SK-N-SH (cell line): ENCODE measurements at regions not wholly inside any gene's neighbourhood (a gene's known extent, or its start where the extent isn't known, plus 50 kb on each side); places are given as distances from the start of the nearest gene placed in this dataset.

Source experiments
- CTCF ChIA-PET: fragments of 300-600, 350-600 bp; formaldehyde crosslinking; extraction: SDS; loops from one replicate; lab custom pipeline; 2021; lab: Yijun Ruan, JAX
- POLR2A ChIA-PET: fragments of 350-600 bp; sonication (Branson Sonifier 250); formaldehyde crosslinking; extraction: SDS; loops from one replicate; lab custom pipeline; 2020; ENCODE audit warnings: antibody characterized with exemption, inconsistent platforms; lab: Yijun Ruan, JAX
- DNase-seq: peaks from one replicate; pipeline ENCODE4 v3.0.0; 2012
- H2AFZ ChIP-seq: fragments of 200-600 bp; sonication (generic); 2 replicates; pipeline ENCODE4 v1.8.1; 2016; ENCODE audit warnings: antibody characterized with exemption, mild to moderate bottlenecking, low read depth
- H3F3A ChIP-seq: fragments of 200-600 bp; sonication (generic); replicated peaks from 2 replicates; pipeline ENCODE3; 2016; ENCODE audit warnings: antibody characterized with exemption, mild to moderate bottlenecking; ENCODE audit not compliant: insufficient read depth
- H3K27ac ChIP-seq, 2 experiments: fragments of 200-500 bp in 1 of 2; fragments of 200-600 bp in 1 of 2; sonication (Bioruptor generic) in 1 of 2; sonication (generic), shearing (Covaris generic) in 1 of 2; 2 replicates each; pipeline versions ENCODE4 v1.5.1 to v1.6.1; 2014 to 2016; ENCODE audit warnings: low read depth in 2 of 2, inconsistent platforms in 1 of 2, low read length in 1 of 2, mild to moderate bottlenecking in 1 of 2, mixed read lengths in 1 of 2
- H3K27me3 ChIP-seq: fragments of 200-600 bp; sonication (generic), shearing (Covaris generic); 2 replicates; pipeline ENCODE4 v1.6.1; 2016; ENCODE audit warnings: mixed run types; ENCODE audit not compliant: insufficient read depth
- H3K36me3 ChIP-seq, 2 experiments: fragments of 200-500 bp in 1 of 2; fragments of 200-600 bp in 1 of 2; sonication (Bioruptor generic) in 1 of 2; sonication (generic) in 1 of 2; replicated peaks in 1 of 2; 2 replicates each; pipeline versions ENCODE3 to v1.5.1; 2014 to 2016; ENCODE audit warnings: low read length in 1 of 2, mild to moderate bottlenecking in 1 of 2; ENCODE audit not compliant: insufficient read depth in 2 of 2, control insufficient read depth in 1 of 2
- H3K4me1 ChIP-seq, 2 experiments: fragments of 200-500 bp in 1 of 2; fragments of 200-600 bp in 1 of 2; sonication (Bioruptor generic) in 1 of 2; sonication (generic), shearing (Covaris generic) in 1 of 2; 2 replicates each; pipeline versions ENCODE4 v1.5.1 to v1.6.1; 2014 to 2016; ENCODE audit warnings: low read depth in 1 of 2, low read length in 1 of 2, mixed run types in 1 of 2; ENCODE audit not compliant: insufficient read depth in 2 of 2, control insufficient read depth in 1 of 2
- H3K4me2 ChIP-seq: fragments of 200-600 bp; sonication (generic), shearing (Covaris generic); 2 replicates; pipeline ENCODE4 v1.6.1; 2017; ENCODE audit warnings: mixed run types
- H3K4me3 ChIP-seq, 2 experiments: fragments of 200-500 bp in 1 of 2; fragments of 200-600 bp in 1 of 2; sonication (Bioruptor generic) in 1 of 2; sonication (generic), shearing (Covaris generic) in 1 of 2; 2 replicates each; pipeline versions ENCODE4 v1.5.1 to v1.8.1; 2014 to 2016; ENCODE audit warnings: low read depth in 2 of 2, inconsistent platforms in 1 of 2, low read length in 1 of 2, mild to moderate bottlenecking in 1 of 2, mixed read lengths in 1 of 2, moderate library complexity in 1 of 2
- H3K79me2 ChIP-seq: fragments of 200-600 bp; sonication (generic); 2 replicates; pipeline ENCODE4 v1.8.1; 2017; ENCODE audit warnings: mild to moderate bottlenecking; ENCODE audit not compliant: insufficient read depth
- H3K9ac ChIP-seq: fragments of 200-600 bp; sonication (generic); 2 replicates; pipeline ENCODE4 v1.6.1; 2017; ENCODE audit warnings: mixed run types
- H3K9me2 ChIP-seq: fragments of 200-600 bp; sonication (generic); 2 replicates; pipeline ENCODE4 v1.6.1; 2017; ENCODE audit warnings: mixed run types
- H3K9me3 ChIP-seq: fragments of 200-600 bp; sonication (generic); 2 replicates; pipeline ENCODE4 v1.6.1; 2017; ENCODE audit warnings: mixed run types, mild to moderate bottlenecking, moderate library complexity
- H4K20me1 ChIP-seq: fragments of 200-600 bp; sonication (generic); 2 replicates; pipeline ENCODE4 v1.6.1; 2017; ENCODE audit warnings: mild to moderate bottlenecking, mixed run types; ENCODE audit not compliant: insufficient read depth
- ELF1 ChIP-seq: IDR thresholded peaks from 2 replicates; pipeline ENCODE4 v1.4.0; 2012
- GATA2 ChIP-seq: sonication (generic); formaldehyde crosslinking; IDR thresholded peaks from 2 replicates; pipeline ENCODE4 v1.5.0; 2020; ENCODE audit warnings: mild to moderate bottlenecking, missing genetic modification reagents
- IRF3 ChIP-seq: fragments of 150-350 bp; IDR thresholded peaks from 2 replicates; pipeline ENCODE4 v1.6.1; 2016; ENCODE audit warnings: mild to moderate bottlenecking, low read depth, low read length
- JUND ChIP-seq: IDR thresholded peaks from 2 replicates; pipeline ENCODE4 v1.4.0; 2012
- MAX ChIP-seq: IDR thresholded peaks from 2 replicates; pipeline ENCODE4 v1.4.0; 2012; ENCODE audit warnings: low read depth
- PBX3 ChIP-seq: IDR thresholded peaks from 2 replicates; pipeline ENCODE4; 2012
- POLR2AphosphoS5 ChIP-seq: IDR thresholded peaks from 2 replicates; pipeline ENCODE4 v1.6.1; 2012; ENCODE audit warnings: low read depth, low read length
- RAD21 ChIP-seq: IDR thresholded peaks from 2 replicates; pipeline ENCODE4 v1.6.1; 2012; ENCODE audit warnings: mild to moderate bottlenecking, low read length
- SIN3A ChIP-seq: IDR thresholded peaks from 2 replicates; pipeline ENCODE4 v1.6.1; 2012; ENCODE audit warnings: low read depth, mild to moderate bottlenecking, low read length, moderate library complexity, borderline replicate concordance
- SMC3 ChIP-seq: IDR thresholded peaks from 2 replicates; pipeline ENCODE4 v1.6.1; 2012; ENCODE audit warnings: low read depth, low read length, improper control_type of control experiment
- TAF1 ChIP-seq: IDR thresholded peaks from 2 replicates; pipeline ENCODE4 v1.6.1; 2012; ENCODE audit warnings: low read depth, mild to moderate bottlenecking, low read length, moderate library complexity, borderline replicate concordance
- USF1 ChIP-seq: IDR thresholded peaks from 2 replicates; pipeline ENCODE4 v1.4.0; 2012; ENCODE audit warnings: low read depth, borderline replicate concordance
- YY1 ChIP-seq: IDR thresholded peaks from 2 replicates; pipeline ENCODE4 v1.4.0; 2012; ENCODE audit warnings: low read depth, mild to moderate bottlenecking
- ZBTB33 ChIP-seq: IDR thresholded peaks from 2 replicates; pipeline ENCODE4 v1.4.0; 2012; ENCODE audit warnings: low read depth, borderline replicate concordance
- WGBS: methylation state at CpG from one replicate; pipeline ENCODE4 v1.1.6; 2017; ENCODE audit warnings: low lambda C conversion rate; 5-methylcytosine and 5-hydroxymethylcytosine counted together

- no peaks in the 10 kb centered on the region for H4K20me1 ChIP-seq
- H3K4me2 ChIP-seq, result no peak overlapping the region
- H3K36me3 ChIP-seq, result no peaks in the 10 kb centered on the region
- H3K27me3 ChIP-seq, result no peaks in the 10 kb centered on the region
- ChIA-PET POLR2A (no interaction called here), CTCF (no interaction called here)
- H3K79me2 ChIP-seq, result no peaks in the 10 kb centered on the region
- WGBS, result 15% methylated on average over 2 of the region's 2 CpGs
- H3K9me2 ChIP-seq, result no peaks in the 10 kb centered on the region
- no peak overlapping the region for H2AFZ ChIP-seq
- H3K4me1 ChIP-seq, result no peaks in the 10 kb centered on the region
- H3K4me3 ChIP-seq, result no peak overlapping the region
- no peaks in the 10 kb centered on the region for H3K9me3 ChIP-seq
- no peak for TF ChIP-seq IRF3
- H3K9ac ChIP-seq, result no peak overlapping the region
- no peak overlapping the region for H3K27ac ChIP-seq
- peaks cover 10% of the 10 kb centered on the region for H3F3A ChIP-seq
- DNase-seq, result no peak
Measured at GRCh38 chr6:90960324-90960723, 373.5 kb upstream of the MAP3K7 start.

- no peak overlapping the region for H3K4me2 ChIP-seq
- H3K9me3 ChIP-seq, result no peaks in the 10 kb centered on the region
- no peak overlapping the region for H3K9ac ChIP-seq
- CTCF ChIA-PET, result no interaction called here
- no peak for TF ChIP-seq YY1
- TF ChIP-seq GATA2, result no peak
- TF ChIP-seq SMC3, result no peak
- no peak for TF ChIP-seq RAD21
- no peak for TF ChIP-seq MAX
- no peak for TF ChIP-seq USF1
- TF ChIP-seq, all 33 proteins: peak for 0
- Histone ChIP-seq H3K9me2 (no peaks in the 10 kb centered on the region), H4K20me1 (no peaks in the 10 kb centered on the region), H3K27me3 (no peaks in the 10 kb centered on the region), H2AFZ (no peak overlapping the region), H3K36me3 (no peaks in the 10 kb centered on the region), H3K79me2 (no peaks in the 10 kb centered on the region), H3K4me1 (no peaks in the 10 kb centered on the region), H3K4me3 (no peak overlapping the region), H3F3A (no peaks in the 10 kb centered on the region), H3K27ac (no peak overlapping the region)
- POLR2A ChIA-PET, result no interaction called here
- DNase-seq, result no peak
- WGBS, result 37% methylated on average over 3 of the region's 3 CpGs
Measured at GRCh38 chr6:90955246-90955645, 368.4 kb upstream of the MAP3K7 start.

- no peak overlapping the region for H3K4me3 ChIP-seq
- ChIA-PET POLR2A (no interaction called here), CTCF (interaction anchor here (1.5 kb wide), 1 partner anchor 13 kb away, joined by 10 read pairs; no protein-coding TSS in a partner anchor)
- no peaks in the 10 kb centered on the region for H3K9me2 ChIP-seq
- no peak overlapping the region for H3K9ac ChIP-seq
- H3K9me3 ChIP-seq, result no peaks in the 10 kb centered on the region
- no peaks in the 10 kb centered on the region for H3K27me3 ChIP-seq
- no peaks in the 10 kb centered on the region for H3K36me3 ChIP-seq
- no peak overlapping the region for H3K4me2 ChIP-seq
- H3K27ac ChIP-seq, result no peak overlapping the region
- H3F3A ChIP-seq, result no peaks in the 10 kb centered on the region
- no peak overlapping the region for H2AFZ ChIP-seq
- no peaks in the 10 kb centered on the region for H3K79me2 ChIP-seq
- DNase-seq, result no peak
- H4K20me1 ChIP-seq, result no peaks in the 10 kb centered on the region
- H3K4me1 ChIP-seq, result no peaks in the 10 kb centered on the region
- TF ChIP-seq RAD21 (no peak), JUND (no peak), POLR2AphosphoS5 (no peak), YY1 (no peak), TAF1 (no peak), GATA2 (no peak), ZBTB33 (no peak), IRF3 (no peak), PBX3 (no peak), SIN3A (no peak), MAX (no peak), ELF1 (no peak)
Measured at GRCh38 chr6:90953405-90954161, 366.7 kb upstream of the MAP3K7 start.
